ENCODE measurements at regions not wholly inside any gene's neighbourhood (a gene's known extent, or its start where the extent isn't known, plus 50 kb on each side); places are given as distances from the start of the nearest gene placed in this dataset.
"Not testable (repeated sequence)": the region's sequence is repeated elsewhere in the genome, so short reads cannot be mapped to it uniquely, and the experiment has no call there.

DNA sequence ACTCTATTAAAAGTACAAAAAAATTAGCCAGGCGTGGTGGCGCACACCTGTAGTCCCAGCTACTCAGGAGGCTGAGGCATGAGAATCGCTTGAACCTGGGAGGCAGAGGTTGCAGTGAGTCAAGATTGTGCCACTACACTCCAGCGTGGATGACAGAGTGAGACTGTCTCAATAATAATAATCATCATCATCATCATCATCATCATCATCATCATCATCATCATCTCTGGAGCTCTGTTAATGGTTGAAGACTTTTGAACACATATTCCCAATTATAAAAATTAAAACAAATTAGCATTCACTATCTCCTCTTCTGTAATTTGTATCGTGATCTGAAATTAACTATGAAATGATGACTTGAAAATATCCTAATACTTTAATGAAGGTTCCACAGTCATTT, 327.8 kb upstream of the TANK start:
- TF ChIP-seq, protein P1, sequence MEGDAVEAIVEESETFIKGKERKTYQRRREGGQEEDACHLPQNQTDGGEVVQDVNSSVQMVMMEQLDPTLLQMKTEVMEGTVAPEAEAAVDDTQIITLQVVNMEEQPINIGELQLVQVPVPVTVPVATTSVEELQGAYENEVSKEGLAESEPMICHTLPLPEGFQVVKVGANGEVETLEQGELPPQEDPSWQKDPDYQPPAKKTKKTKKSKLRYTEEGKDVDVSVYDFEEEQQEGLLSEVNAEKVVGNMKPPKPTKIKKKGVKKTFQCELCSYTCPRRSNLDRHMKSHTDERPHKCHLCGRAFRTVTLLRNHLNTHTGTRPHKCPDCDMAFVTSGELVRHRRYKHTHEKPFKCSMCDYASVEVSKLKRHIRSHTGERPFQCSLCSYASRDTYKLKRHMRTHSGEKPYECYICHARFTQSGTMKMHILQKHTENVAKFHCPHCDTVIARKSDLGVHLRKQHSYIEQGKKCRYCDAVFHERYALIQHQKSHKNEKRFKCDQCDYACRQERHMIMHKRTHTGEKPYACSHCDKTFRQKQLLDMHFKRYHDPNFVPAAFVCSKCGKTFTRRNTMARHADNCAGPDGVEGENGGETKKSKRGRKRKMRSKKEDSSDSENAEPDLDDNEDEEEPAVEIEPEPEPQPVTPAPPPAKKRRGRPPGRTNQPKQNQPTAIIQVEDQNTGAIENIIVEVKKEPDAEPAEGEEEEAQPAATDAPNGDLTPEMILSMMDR (IDR thresholded peaks at IDR 0.05), result not testable (repeated sequence)
- TF ChIP-seq EP300, POLR2A (IDR thresholded peaks at IDR 0.05): not testable (repeated sequence)
